ENCODE measurements at regions not wholly inside any gene's neighbourhood (a gene's known extent, or its start where the extent isn't known, plus 50 kb on each side); places are given as distances from the start of the nearest gene placed in this dataset.

- H3K4me1 ChIP-seq (ENCODE audit: control insufficient read depth, low read length) = no peaks in the 10 kb centered on the region
- H3K9me3 ChIP-seq (ENCODE audit: control insufficient read depth, insufficient read depth, low read length) = no peaks in the 10 kb centered on the region
- TF ChIP-seq CTCF (IDR thresholded peaks at IDR 0.05; ENCODE audit: low read depth, low read length, poor library complexity, severe bottlenecking) = no peak
- TF ChIP-seq EZH2phosphoT487 (IDR thresholded peaks at IDR 0.05; ENCODE audit: borderline replicate concordance, low read length) = no peak
- no peaks in the 10 kb centered on the region for H3K27me3 ChIP-seq (ENCODE audit: control insufficient read depth, low read length)
- no peaks in the 10 kb centered on the region for H3K36me3 ChIP-seq (ENCODE audit: control insufficient read depth, low read length)
- H3K27ac ChIP-seq (ENCODE audit: low read depth, low read length) = no peak overlapping the region
- no peak overlapping the region for H3K4me3 ChIP-seq (ENCODE audit: low read length)
- H4K20me1 ChIP-seq (ENCODE audit: control insufficient read depth, insufficient read depth, low read depth, low read length) = no peaks in the 10 kb centered on the region
- H3K79me2 ChIP-seq (ENCODE audit: control insufficient read depth, low read length) = no peaks in the 10 kb centered on the region
- H3K4me2 ChIP-seq (ENCODE audit: low read length) = no peak overlapping the region
- H3F3A ChIP-seq (ENCODE audit: control insufficient read depth, insufficient read depth) = no peaks in the 10 kb centered on the region
- H3K9me2 ChIP-seq (replicated peaks; ENCODE audit: control insufficient read depth, low read length) = no peaks in the 10 kb centered on the region
These were observed 89.5 kb upstream of the FSTL4 start for GRCh38 chr5:133701871-133702270.

GRCh38 chr5:133700251-133700650, 87.9 kb upstream of the FSTL4 start:
- Histone ChIP-seq H3K36me3 (ENCODE audit: control insufficient read depth, low read length) (no peaks in the 10 kb centered on the region), H3K9me2 (replicated peaks; ENCODE audit: control insufficient read depth, low read length) (no peaks in the 10 kb centered on the region), H3K27ac (ENCODE audit: low read depth, low read length) (no peak overlapping the region), H3F3A (ENCODE audit: control insufficient read depth, insufficient read depth) (no peaks in the 10 kb centered on the region), H3K4me2 (ENCODE audit: low read length) (no peak overlapping the region), H3K4me3 (ENCODE audit: low read length) (no peak overlapping the region), H3K4me1 (ENCODE audit: control insufficient read depth, low read length) (no peaks in the 10 kb centered on the region), H3K9me3 (ENCODE audit: control insufficient read depth, insufficient read depth, low read length) (no peaks in the 10 kb centered on the region), H4K20me1 (ENCODE audit: control insufficient read depth, insufficient read depth, low read depth, low read length) (no peaks in the 10 kb centered on the region), H3K27me3 (ENCODE audit: control insufficient read depth, low read length) (no peaks in the 10 kb centered on the region), H3K79me2 (ENCODE audit: control insufficient read depth, low read length) (no peaks in the 10 kb centered on the region)
- no peak for TF ChIP-seq CTCF (IDR thresholded peaks at IDR 0.05; ENCODE audit: low read depth, low read length, poor library complexity, severe bottlenecking)
- TF ChIP-seq EZH2phosphoT487 (IDR thresholded peaks at IDR 0.05; ENCODE audit: borderline replicate concordance, low read length) = no peak

GRCh38 chr5:133698646-133699526, 86.5 kb upstream of the FSTL4 start:
- Histone ChIP-seq H3K4me3 (ENCODE audit: low read length) (no peak overlapping the region), H3K9me3 (ENCODE audit: control insufficient read depth, insufficient read depth, low read length) (no peaks in the 10 kb centered on the region), H3K4me1 (ENCODE audit: control insufficient read depth, low read length) (no peaks in the 10 kb centered on the region), H3K9me2 (replicated peaks; ENCODE audit: control insufficient read depth, low read length) (no peaks in the 10 kb centered on the region), H3K27me3 (ENCODE audit: control insufficient read depth, low read length) (no peaks in the 10 kb centered on the region), H3K79me2 (ENCODE audit: control insufficient read depth, low read length) (no peaks in the 10 kb centered on the region), H3K27ac (ENCODE audit: low read depth, low read length) (no peak overlapping the region), H3K36me3 (ENCODE audit: control insufficient read depth, low read length) (no peaks in the 10 kb centered on the region), H4K20me1 (ENCODE audit: control insufficient read depth, insufficient read depth, low read depth, low read length) (no peaks in the 10 kb centered on the region), H3K4me2 (ENCODE audit: low read length) (no peak overlapping the region), H3F3A (ENCODE audit: control insufficient read depth, insufficient read depth) (no peaks in the 10 kb centered on the region)
- TF ChIP-seq CTCF (IDR thresholded peaks at IDR 0.05; ENCODE audit: low read depth, low read length, poor library complexity, severe bottlenecking) (no peak), EZH2phosphoT487 (IDR thresholded peaks at IDR 0.05; ENCODE audit: borderline replicate concordance, low read length) (no peak)
